GM12875 (cell line): ENCODE measurements at regions not wholly inside any gene's neighbourhood (a gene's known extent, or its start where the extent isn't known, plus 50 kb on each side); places are given as distances from the start of the nearest gene placed in this dataset.

Experiments used
- H3K4me3 ChIP-seq: one replicate; pipeline ENCODE4 v1.5.1; 2011; ENCODE audit warnings: low read depth, low read length, control low read depth
- TF ChIP-seq, protein P1 (sequence below): IDR thresholded peaks from 2 replicates; pipeline ENCODE4 v1.5.1; 2011; ENCODE audit warnings: low read depth, mild to moderate bottlenecking, control low read depth, inconsistent platforms, low read length, moderate library complexity, borderline replicate concordance; ENCODE audit not compliant: insufficient read depth

- TF ChIP-seq, protein P1, sequence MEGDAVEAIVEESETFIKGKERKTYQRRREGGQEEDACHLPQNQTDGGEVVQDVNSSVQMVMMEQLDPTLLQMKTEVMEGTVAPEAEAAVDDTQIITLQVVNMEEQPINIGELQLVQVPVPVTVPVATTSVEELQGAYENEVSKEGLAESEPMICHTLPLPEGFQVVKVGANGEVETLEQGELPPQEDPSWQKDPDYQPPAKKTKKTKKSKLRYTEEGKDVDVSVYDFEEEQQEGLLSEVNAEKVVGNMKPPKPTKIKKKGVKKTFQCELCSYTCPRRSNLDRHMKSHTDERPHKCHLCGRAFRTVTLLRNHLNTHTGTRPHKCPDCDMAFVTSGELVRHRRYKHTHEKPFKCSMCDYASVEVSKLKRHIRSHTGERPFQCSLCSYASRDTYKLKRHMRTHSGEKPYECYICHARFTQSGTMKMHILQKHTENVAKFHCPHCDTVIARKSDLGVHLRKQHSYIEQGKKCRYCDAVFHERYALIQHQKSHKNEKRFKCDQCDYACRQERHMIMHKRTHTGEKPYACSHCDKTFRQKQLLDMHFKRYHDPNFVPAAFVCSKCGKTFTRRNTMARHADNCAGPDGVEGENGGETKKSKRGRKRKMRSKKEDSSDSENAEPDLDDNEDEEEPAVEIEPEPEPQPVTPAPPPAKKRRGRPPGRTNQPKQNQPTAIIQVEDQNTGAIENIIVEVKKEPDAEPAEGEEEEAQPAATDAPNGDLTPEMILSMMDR, result no peak
- no peak overlapping the region for H3K4me3 ChIP-seq
Measured at GRCh38 chr9:90507621-90508020, 135.0 kb downstream of the DIRAS2 start.

- TF ChIP-seq, protein P1, result no peak
Measured at GRCh38 chr9:90508940-90509339, 133.7 kb downstream of the DIRAS2 start.

DNA sequence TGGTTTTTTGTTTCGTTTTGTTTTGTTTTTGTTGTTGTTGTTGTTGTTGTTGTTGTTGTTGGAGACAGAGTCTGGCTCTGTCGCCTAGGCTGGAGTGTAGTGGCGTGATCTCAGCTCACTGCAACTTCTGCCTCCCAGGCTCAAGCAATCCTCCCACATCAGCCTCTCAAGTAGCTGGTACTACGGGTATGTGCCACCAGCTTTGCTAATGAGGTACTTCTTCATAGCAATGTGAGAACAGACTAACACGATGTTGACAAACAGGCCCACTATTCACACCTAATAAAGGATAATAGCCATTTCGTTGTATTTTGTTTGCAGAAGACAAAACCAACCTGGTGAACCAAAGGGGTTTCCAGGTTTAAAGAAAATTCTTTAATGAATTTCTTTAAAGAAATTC lies 130.9 kb downstream of the DIRAS2 start:
- no peak overlapping the region for H3K4me3 ChIP-seq
- TF ChIP-seq, protein P1, result no peak

More at GRCh38 chr9:90508940-90509339, 133.7 kb downstream of the DIRAS2 start:
- no peak overlapping the region for H3K4me3 ChIP-seq

- no peak overlapping the region for H3K4me3 ChIP-seq
- TF ChIP-seq, protein P1, result no peak
Measured at GRCh38 chr9:90514877-90515276, 127.7 kb downstream of the DIRAS2 start.

- no peak overlapping the region for H3K4me3 ChIP-seq
Measured at GRCh38 chr9:90515510-90515909, 127.1 kb downstream of the DIRAS2 start.

GRCh38 chr9:90517103-90517502 lies 125.5 kb downstream of the DIRAS2 start:
- TF ChIP-seq, protein P1, result no peak
- H3K4me3 ChIP-seq, result no peak overlapping the region

More at GRCh38 chr9:90515510-90515909, 127.1 kb downstream of the DIRAS2 start:
- TF ChIP-seq, protein P1, result no peak

GRCh38 chr9:90521811-90522570 lies 120.6 kb downstream of the DIRAS2 start:
- no peak overlapping the region for H3K4me3 ChIP-seq
- TF ChIP-seq, protein P1, result no peak
